GM12873 (cell line): ENCODE measurements at regions not wholly inside any gene's neighbourhood (a gene's known extent, or its start where the extent isn't known, plus 50 kb on each side); places are given as distances from the start of the nearest gene placed in this dataset.

Source experiments
- TF ChIP-seq, protein P1 (sequence below): IDR thresholded peaks from 2 replicates; pipeline ENCODE4 v1.5.1; 2012; ENCODE audit warnings: low read depth, mild to moderate bottlenecking, moderate library complexity, low read length, control low read depth; ENCODE audit not compliant: insufficient read depth; ENCODE audit errors: missing control alignments

DNA sequence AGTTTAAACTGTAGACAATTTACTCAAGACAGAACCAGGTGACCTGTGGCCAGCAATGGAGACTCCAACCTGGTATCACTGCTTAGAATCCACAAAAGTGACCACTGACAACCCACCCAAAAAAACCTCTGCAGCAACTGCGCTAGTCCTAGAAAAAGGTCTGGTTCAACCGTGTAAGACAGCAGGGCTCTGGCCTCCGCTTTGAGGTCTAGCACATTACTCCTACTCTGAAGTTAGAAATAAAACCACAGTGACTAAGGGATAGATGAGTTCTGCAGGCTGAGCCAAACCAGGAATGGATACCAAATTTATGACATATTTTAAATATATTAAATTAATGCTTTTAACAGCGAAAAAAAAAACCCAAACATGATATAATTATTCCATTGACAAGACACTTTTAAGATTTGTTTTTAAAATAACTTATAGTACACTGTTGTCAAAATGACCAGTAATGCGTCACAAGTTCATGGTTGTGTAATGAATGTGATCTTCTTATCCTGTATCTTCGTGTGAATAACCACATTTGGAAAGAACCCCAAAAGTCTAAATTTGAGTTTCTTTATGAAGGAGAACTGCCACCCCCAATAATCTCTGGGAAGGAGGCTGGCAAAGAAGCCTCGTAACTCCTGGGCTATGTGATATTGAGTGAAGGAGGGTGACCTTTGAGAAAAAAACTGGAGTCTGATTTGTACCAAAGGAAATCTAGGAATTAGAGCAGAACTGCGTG, 101.9 kb upstream of the SLC44A1 start:
- TF ChIP-seq, protein P1, sequence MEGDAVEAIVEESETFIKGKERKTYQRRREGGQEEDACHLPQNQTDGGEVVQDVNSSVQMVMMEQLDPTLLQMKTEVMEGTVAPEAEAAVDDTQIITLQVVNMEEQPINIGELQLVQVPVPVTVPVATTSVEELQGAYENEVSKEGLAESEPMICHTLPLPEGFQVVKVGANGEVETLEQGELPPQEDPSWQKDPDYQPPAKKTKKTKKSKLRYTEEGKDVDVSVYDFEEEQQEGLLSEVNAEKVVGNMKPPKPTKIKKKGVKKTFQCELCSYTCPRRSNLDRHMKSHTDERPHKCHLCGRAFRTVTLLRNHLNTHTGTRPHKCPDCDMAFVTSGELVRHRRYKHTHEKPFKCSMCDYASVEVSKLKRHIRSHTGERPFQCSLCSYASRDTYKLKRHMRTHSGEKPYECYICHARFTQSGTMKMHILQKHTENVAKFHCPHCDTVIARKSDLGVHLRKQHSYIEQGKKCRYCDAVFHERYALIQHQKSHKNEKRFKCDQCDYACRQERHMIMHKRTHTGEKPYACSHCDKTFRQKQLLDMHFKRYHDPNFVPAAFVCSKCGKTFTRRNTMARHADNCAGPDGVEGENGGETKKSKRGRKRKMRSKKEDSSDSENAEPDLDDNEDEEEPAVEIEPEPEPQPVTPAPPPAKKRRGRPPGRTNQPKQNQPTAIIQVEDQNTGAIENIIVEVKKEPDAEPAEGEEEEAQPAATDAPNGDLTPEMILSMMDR, result no peak

- TF ChIP-seq, protein P1, result no peak
Measured at GRCh38 chr9:105143136-105143430, 101.4 kb upstream of the SLC44A1 start.

GRCh38 chr9:105144076-105144475, 100.4 kb upstream of the SLC44A1 start:
- TF ChIP-seq, protein P1, result no peak

GRCh38 chr9:105144841-105145240, 99.6 kb upstream of the SLC44A1 start:
- TF ChIP-seq, protein P1, result no peak

- TF ChIP-seq, protein P1, result no peak
Measured at GRCh38 chr9:105146677-105147076, 97.8 kb upstream of the SLC44A1 start.

GRCh38 chr9:105147110-105147871, 97.2 kb upstream of the SLC44A1 start:
- TF ChIP-seq, protein P1, result no peak

DNA sequence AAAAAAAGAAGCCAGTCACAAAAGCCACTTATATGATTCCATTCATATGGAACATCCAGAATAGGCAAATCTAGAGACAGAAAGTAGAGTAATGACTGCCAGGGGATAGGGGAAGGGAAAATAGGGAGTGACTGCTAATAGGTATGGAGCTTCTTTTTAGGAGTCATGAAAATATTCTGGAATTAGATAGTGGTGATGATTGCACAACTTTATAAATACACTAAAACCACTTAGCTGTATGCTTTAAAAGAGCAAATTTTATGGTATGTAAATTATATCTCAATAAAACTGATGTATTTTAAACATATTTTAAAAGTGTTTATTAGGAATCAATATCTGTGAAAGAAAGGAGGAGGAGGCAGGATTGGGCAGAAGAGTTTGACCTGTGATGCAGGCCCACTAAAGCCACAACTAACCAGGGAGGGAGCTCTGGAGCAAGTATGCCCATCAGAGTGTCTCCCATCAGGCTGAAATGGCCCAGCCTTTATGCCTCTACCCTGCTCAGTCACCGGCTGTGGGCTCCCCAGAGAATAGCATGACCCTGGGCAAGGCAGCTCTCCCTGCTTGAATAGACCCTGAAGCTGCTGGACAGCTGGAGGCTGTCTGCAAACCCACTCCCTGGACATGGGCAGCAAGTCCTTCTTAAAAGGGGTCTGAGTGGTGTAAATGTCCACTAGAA, 96.0 kb upstream of the SLC44A1 start:
- TF ChIP-seq, protein P1, result no peak
